ENCODE measurements at regions not wholly inside any gene's neighbourhood (a gene's known extent, or its start where the extent isn't known, plus 50 kb on each side); places are given as distances from the start of the nearest gene placed in this dataset.

DNA sequence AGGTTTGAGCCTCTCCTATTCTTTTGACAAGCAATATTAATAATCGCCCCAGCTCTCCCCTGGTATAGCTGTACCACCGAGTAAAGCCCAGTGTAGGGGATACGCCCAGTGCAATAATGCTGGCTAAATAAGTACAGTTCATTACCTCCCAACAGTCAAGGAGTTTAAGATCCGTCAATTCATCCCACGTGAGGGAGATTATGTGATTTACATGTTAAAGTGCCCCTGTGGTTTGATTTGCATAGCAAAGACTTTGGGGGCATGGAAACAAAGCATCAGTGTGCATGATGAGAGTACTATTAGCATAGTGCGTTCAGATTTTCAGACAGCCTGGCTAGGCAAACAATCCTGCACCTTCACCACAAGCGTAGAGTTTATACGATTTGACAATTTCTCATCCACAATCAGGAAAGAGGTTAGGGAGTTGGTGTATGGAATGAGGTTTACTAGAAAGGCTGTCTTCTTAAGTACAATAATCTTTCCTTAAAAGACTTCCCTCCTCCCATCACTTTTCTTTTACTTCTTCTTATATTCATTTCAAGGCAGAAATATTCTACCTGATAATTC lies 754.0 kb downstream of the DIAPH3 start:
- TF ChIP-seq, protein P1, sequence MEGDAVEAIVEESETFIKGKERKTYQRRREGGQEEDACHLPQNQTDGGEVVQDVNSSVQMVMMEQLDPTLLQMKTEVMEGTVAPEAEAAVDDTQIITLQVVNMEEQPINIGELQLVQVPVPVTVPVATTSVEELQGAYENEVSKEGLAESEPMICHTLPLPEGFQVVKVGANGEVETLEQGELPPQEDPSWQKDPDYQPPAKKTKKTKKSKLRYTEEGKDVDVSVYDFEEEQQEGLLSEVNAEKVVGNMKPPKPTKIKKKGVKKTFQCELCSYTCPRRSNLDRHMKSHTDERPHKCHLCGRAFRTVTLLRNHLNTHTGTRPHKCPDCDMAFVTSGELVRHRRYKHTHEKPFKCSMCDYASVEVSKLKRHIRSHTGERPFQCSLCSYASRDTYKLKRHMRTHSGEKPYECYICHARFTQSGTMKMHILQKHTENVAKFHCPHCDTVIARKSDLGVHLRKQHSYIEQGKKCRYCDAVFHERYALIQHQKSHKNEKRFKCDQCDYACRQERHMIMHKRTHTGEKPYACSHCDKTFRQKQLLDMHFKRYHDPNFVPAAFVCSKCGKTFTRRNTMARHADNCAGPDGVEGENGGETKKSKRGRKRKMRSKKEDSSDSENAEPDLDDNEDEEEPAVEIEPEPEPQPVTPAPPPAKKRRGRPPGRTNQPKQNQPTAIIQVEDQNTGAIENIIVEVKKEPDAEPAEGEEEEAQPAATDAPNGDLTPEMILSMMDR (IDR thresholded peaks at IDR 0.05; ENCODE audit: extremely low read depth, missing control alignments), result no peak
- DNase-seq (ENCODE audit: low spot score), result no peak

DNA sequence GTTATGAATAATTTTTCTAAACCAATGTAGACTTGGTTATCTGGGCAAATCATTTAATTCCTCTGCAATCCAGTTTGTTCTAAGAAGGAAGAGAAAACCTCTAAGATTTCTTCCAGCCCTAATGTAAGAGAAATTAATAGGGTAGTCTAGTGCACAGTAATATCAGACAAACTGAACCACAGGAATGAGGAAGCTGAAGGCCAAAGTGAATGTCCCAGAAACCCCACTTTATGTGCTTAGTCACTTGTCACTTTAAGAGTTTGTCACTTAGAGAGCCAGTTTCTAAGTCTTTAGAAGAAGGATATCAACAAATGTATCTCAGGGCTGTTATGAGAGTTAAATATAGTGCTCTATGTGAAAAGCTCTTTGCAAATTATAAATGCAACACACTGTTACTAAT lies 750.6 kb downstream of the DIAPH3 start:
- no peak for DNase-seq (ENCODE audit: low spot score)

GRCh38 chr13:59414006-59414405 lies 749.7 kb downstream of the DIAPH3 start:
- DNase-seq (ENCODE audit: low spot score), result no peak
- TF ChIP-seq, protein P1 (IDR thresholded peaks at IDR 0.05; ENCODE audit: extremely low read depth, missing control alignments), result no peak

More for the DNA sequence above, 750.6 kb downstream of the DIAPH3 start:
- TF ChIP-seq, protein P1 (IDR thresholded peaks at IDR 0.05; ENCODE audit: extremely low read depth, missing control alignments), result no peak

- TF ChIP-seq, protein P1 (IDR thresholded peaks at IDR 0.05; ENCODE audit: extremely low read depth, missing control alignments), result no peak
- DNase-seq (ENCODE audit: low spot score), result no peak
Measured at GRCh38 chr13:59415498-59415897, 748.2 kb downstream of the DIAPH3 start.

DNA sequence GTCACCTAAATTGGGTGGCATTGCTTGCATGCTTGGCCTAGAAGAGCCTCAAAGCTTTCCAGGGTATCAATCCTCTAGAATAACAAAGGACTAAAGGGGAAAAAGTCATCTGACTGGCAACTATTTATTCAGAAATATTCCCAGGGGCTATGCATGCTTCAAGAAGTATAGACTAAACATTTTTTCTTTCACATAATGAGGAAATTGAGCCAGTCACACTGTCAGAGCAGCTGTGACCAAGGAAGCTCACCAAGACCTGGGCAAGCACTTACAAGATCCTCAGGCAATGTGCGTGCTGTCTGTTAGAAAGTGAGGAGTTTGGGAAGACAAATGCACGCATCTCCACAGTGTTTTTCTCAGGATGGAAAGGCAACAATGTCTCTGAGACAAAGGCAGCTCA lies 747.2 kb downstream of the DIAPH3 start:
- no peak for DNase-seq (ENCODE audit: low spot score)
- TF ChIP-seq, protein P1 (IDR thresholded peaks at IDR 0.05; ENCODE audit: extremely low read depth, missing control alignments), result no peak

- TF ChIP-seq, protein P1 (IDR thresholded peaks at IDR 0.05; ENCODE audit: extremely low read depth, missing control alignments), result no peak
- no peak for DNase-seq (ENCODE audit: low spot score)
Measured at GRCh38 chr13:59422646-59423045, 741.1 kb downstream of the DIAPH3 start.

GRCh38 chr13:59423708-59424340 lies 739.9 kb downstream of the DIAPH3 start:
- TF ChIP-seq, protein P1 (IDR thresholded peaks at IDR 0.05; ENCODE audit: extremely low read depth, missing control alignments), result no peak
- no peak for DNase-seq (ENCODE audit: low spot score)
